Natural killer cell (primary cell): ENCODE measurements at regions not wholly inside any gene's neighbourhood (a gene's known extent, or its start where the extent isn't known, plus 50 kb on each side); places are given as distances from the start of the nearest gene placed in this dataset.

ENCODE experiments used
- ATAC-seq, 3 donors: fragments of 150-1000 bp in 2 of 3; fragments of 200-7000 bp in 1 of 3; cut with Tn5 transposase; 1 replicate in 1 of 3; 2 replicates in 2 of 3; pipeline ENCODE4 v1.10.0; 2021; ENCODE audit warnings: mild to moderate bottlenecking in 2 of 3, moderate library complexity in 2 of 3
- DNase-seq, 2 donors: peaks; one replicate each; pipeline versions ENCODE4 v3.0.0 to v3.0.0-alpha.2; 2013 to 2021; ENCODE audit warnings: mixed read lengths in 1 of 2
- H3K27ac ChIP-seq: one replicate; pipeline ENCODE4 v1.5.1; 2013; ENCODE audit warnings: mild to moderate bottlenecking, low read length
- H3K27me3 ChIP-seq: one replicate; pipeline ENCODE4 v1.6.1; 2013; ENCODE audit warnings: low read length; ENCODE audit not compliant: control insufficient read depth, insufficient read depth
- H3K36me3 ChIP-seq: one replicate; pipeline ENCODE4 v1.6.1; 2013; ENCODE audit warnings: low read length; ENCODE audit not compliant: control insufficient read depth, insufficient read depth
- H3K4me1 ChIP-seq: one replicate; pipeline ENCODE4 v1.6.1; 2013; ENCODE audit warnings: low read length; ENCODE audit not compliant: control insufficient read depth, insufficient read depth
- H3K4me3 ChIP-seq: one replicate; pipeline ENCODE4 v1.5.1; 2013; ENCODE audit warnings: low read length
- H3K9me3 ChIP-seq: one replicate; pipeline ENCODE4 v1.6.1; 2013; ENCODE audit warnings: low read length; ENCODE audit not compliant: control insufficient read depth, insufficient read depth
- H3K27ac Mint-ChIP-seq, 2 donors: one replicate each; pipeline ENCODE4 v1.8.0; 2022; ENCODE audit warnings: mild to moderate bottlenecking in 2 of 2, mixed read lengths in 2 of 2, moderate library complexity in 1 of 2
- H3K27me3 Mint-ChIP-seq, 2 donors: one replicate each; pipeline ENCODE4 v1.8.0; 2022; ENCODE audit warnings: low read depth in 2 of 2, mixed read lengths in 2 of 2
- H3K36me3 Mint-ChIP-seq: one replicate; pipeline ENCODE4 v1.8.0; 2022; ENCODE audit warnings: mixed read lengths
- H3K4me1 Mint-ChIP-seq, 2 donors: one replicate each; pipeline ENCODE4 v1.8.0; 2022; ENCODE audit warnings: mixed read lengths in 2 of 2
- H3K4me3 Mint-ChIP-seq: one replicate; pipeline ENCODE4 v1.8.0; 2022; ENCODE audit warnings: mild to moderate bottlenecking, moderate library complexity, mixed read lengths
- H3K9me3 Mint-ChIP-seq, 2 donors: one replicate each; pipeline ENCODE4 v1.8.0; 2022; ENCODE audit warnings: mixed read lengths in 2 of 2
- WGBS: methylation state at CpG from one replicate; pipeline ENCODE4 v1.1.7; 2013; ENCODE audit warnings: missing lambda C conversion rate; ENCODE audit not compliant: insufficient coverage; 5-methylcytosine and 5-hydroxymethylcytosine counted together
- intact Hi-C: fragments of 100-400 bp; cut with micrococcal nuclease; formaldehyde crosslinking; loops from one replicate; pipeline ENCODE4 v1.14.2; 2022
- TF ChIP-seq, protein P1 (sequence below): fragments of 200-600 bp; IDR thresholded peaks from one replicate; pipeline ENCODE4 v1.8.0; 2022; ENCODE audit warnings: antibody characterized with exemption

DNA sequence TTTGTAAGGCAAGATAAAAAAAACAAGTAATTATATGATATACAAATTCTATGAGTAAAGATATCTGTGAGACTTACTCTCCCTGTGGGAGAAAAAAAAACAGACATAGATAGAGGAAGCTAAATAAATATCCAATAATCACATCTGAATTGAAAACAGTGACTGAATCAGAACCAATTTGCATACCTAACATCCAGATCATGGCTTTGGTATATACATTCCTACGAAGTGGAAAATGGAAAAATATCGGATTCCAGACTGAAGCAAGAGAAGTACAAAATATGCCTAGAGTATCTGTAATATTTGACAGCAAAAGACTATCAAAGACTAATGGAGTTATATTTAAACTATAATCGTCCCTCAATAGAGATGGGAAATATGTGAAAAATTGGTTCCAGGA is 1108.1 kb upstream of the CHAC2 start:
- Histone ChIP-seq H3K4me3 (no peak overlapping the region), H3K36me3 (no peaks in the 10 kb centered on the region), H3K27me3 (no peaks in the 10 kb centered on the region), H3K4me1 (no peaks in the 10 kb centered on the region), H3K9me3 (no peaks in the 10 kb centered on the region), H3K27ac (no peak overlapping the region)
- intact Hi-C loops = no loop called here
- WGBS = no CpG with 5 or more reads among the region's 3 CpGs
- Mint-ChIP-seq H3K4me1 (no peaks in the 10 kb centered on the region), H3K9me3 (peaks cover 11 to 21% of the 10 kb centered on the region in 2 donors), H3K27ac (no peak overlapping the region), H3K36me3 (no peaks in the 10 kb centered on the region), H3K27me3 (no peaks in the 10 kb centered on the region), H3K4me3 (no peak overlapping the region)
- ATAC-seq (no peak), DNase-seq (no peak)
- TF ChIP-seq, protein P1, sequence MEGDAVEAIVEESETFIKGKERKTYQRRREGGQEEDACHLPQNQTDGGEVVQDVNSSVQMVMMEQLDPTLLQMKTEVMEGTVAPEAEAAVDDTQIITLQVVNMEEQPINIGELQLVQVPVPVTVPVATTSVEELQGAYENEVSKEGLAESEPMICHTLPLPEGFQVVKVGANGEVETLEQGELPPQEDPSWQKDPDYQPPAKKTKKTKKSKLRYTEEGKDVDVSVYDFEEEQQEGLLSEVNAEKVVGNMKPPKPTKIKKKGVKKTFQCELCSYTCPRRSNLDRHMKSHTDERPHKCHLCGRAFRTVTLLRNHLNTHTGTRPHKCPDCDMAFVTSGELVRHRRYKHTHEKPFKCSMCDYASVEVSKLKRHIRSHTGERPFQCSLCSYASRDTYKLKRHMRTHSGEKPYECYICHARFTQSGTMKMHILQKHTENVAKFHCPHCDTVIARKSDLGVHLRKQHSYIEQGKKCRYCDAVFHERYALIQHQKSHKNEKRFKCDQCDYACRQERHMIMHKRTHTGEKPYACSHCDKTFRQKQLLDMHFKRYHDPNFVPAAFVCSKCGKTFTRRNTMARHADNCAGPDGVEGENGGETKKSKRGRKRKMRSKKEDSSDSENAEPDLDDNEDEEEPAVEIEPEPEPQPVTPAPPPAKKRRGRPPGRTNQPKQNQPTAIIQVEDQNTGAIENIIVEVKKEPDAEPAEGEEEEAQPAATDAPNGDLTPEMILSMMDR = no peak

DNA sequence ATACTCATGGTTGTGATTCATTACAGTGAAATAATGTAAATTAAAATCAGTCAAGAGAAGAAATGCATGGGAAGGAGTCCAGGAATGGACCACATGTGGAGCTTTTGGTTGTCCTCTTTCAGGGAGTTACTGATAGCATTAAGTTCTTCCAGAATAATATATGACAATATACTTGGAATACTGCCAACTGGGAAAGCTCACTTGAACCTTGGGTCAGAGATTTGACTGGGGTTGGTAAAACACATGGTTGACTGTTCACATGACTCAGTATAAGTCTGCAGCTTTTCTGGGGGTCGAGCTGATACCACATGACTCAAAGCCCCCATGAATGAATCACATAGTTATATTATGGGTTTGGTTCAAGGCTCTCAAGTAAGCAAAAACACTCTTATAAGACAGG is 1109.0 kb upstream of the CHAC2 start:
- no peaks in the 10 kb centered on the region for H3K36me3 ChIP-seq
- no peaks in the 10 kb centered on the region for H3K9me3 ChIP-seq
- Mint-ChIP-seq H3K9me3 (peaks cover 11 to 21% of the 10 kb centered on the region in 2 donors), H3K27me3 (no peaks in the 10 kb centered on the region), H3K4me3 (no peak overlapping the region), H3K27ac (no peak overlapping the region), H3K4me1 (no peaks in the 10 kb centered on the region), H3K36me3 (no peaks in the 10 kb centered on the region)
- TF ChIP-seq, protein P1 = no peak
- no peak overlapping the region for H3K27ac ChIP-seq
- intact Hi-C loops = no loop called here
- no peaks in the 10 kb centered on the region for H3K4me1 ChIP-seq
- WGBS = no CpG with 5 or more reads among the region's 1 CpG
- no peak for ATAC-seq
- H3K27me3 ChIP-seq = no peaks in the 10 kb centered on the region
- no peak overlapping the region for H3K4me3 ChIP-seq
- DNase-seq = no peak

DNA sequence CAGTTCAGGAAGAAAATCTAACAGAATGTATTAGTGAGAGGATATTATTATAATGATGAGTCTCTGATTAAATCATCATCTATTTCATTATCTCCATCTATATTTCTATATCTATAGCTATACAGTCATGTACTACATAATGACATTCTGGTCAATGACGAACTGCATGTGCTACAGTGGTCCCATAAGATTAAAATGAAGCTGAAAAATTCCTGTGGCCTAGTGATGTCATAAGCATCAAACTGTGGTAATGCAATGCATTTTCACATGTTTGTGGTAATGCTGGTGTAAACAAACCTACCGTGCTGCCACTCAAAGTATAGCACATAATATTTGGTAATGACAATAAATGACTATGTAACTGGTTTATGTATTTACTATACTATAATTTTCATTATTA is 1127.9 kb upstream of the CHAC2 start:
- Mint-ChIP-seq H3K9me3 (peaks cover 15 to 27% of the 10 kb centered on the region in 2 donors), H3K36me3 (no peaks in the 10 kb centered on the region), H3K4me3 (no peak overlapping the region), H3K27me3 (no peaks in the 10 kb centered on the region), H3K27ac (no peak overlapping the region), H3K4me1 (no peaks in the 10 kb centered on the region)
- Histone ChIP-seq H3K27me3 (no peaks in the 10 kb centered on the region), H3K36me3 (no peaks in the 10 kb centered on the region), H3K9me3 (no peaks in the 10 kb centered on the region), H3K27ac (no peak overlapping the region), H3K4me1 (no peaks in the 10 kb centered on the region), H3K4me3 (no peak overlapping the region)
- TF ChIP-seq, protein P1 = no peak
- ATAC-seq (no peak), DNase-seq (no peak)
- 90% methylated on average over 1 of the region's 2 CpGs for WGBS
- intact Hi-C loops = no loop called here

DNA sequence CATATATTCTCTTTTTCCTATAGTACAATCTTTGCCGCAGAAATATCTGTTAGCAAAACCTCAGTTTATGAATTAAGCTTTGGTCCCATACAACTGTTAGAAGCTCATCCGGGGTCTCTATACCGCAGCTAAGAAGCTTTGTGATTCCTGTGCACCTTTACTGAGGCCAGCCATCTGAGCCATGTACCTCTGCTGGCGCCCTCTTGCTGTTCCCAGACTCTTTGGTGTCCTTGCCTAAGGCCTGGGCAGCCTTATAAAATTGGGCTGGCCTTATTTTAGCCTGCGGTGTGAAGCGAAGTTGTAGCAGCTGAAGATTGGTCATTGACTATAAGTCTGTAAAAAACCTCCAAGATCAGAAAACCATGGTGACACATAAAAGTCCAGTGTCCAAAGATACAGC is 1135.1 kb upstream of the CHAC2 start:
- no peaks in the 10 kb centered on the region for H3K4me1 ChIP-seq
- intact Hi-C loops = no loop called here
- Mint-ChIP-seq H3K9me3 (peaks cover 4 to 19% of the 10 kb centered on the region in 2 donors), H3K27me3 (no peaks in the 10 kb centered on the region), H3K4me3 (no peak overlapping the region), H3K27ac (no peak overlapping the region), H3K4me1 (no peaks in the 10 kb centered on the region), H3K36me3 (peaks cover 12% of the 10 kb centered on the region)
- 86% methylated on average over 6 of the region's 6 CpGs for WGBS
- H3K27ac ChIP-seq = no peak overlapping the region
- no peaks in the 10 kb centered on the region for H3K27me3 ChIP-seq
- ATAC-seq = no peak
- H3K4me3 ChIP-seq = no peak overlapping the region
- TF ChIP-seq, protein P1 = no peak
- no peaks in the 10 kb centered on the region for H3K36me3 ChIP-seq
- H3K9me3 ChIP-seq = peaks cover 4% of the 10 kb centered on the region
- DNase-seq = no peak
